ENCODE measurements at regions not wholly inside any gene's neighbourhood (a gene's known extent, or its start where the extent isn't known, plus 50 kb on each side); places are given as distances from the start of the nearest gene placed in this dataset.

DNA sequence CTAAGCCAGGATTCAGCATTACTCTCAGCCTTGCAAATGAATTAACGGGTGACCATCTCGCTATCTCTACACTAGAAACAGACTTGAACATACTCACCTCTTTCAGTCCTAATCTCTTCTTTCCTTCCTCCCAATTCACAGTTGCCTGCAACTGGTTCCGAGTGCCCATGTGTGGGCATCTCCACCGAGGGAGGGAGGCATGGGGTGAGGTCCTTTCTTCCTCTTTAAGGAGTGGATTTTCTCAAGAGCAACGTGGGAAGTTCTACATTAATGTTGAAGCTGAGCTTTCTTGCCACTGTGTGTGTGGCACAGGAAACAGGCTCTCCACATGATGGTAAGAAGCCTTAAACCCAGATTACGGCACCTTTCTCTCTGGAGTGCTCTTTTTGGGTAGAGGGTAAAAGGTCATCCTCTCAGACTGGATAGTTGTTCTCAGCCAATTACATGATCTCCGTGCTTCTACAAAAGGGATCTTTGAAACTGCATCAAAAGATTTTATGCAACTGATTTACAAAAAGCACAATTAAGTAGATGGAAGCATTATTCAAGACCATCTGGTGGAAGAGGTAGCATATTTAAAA is 286.8 kb upstream of the NR2F2 start:
- DNase-seq (no peak), ATAC-seq (ENCODE audit: insufficient read depth, low read depth) (no peak)
- Histone ChIP-seq H4K20me1 (ENCODE audit: insufficient read depth, low read length) (no peaks in the 10 kb centered on the region), H3K9me3 (ENCODE audit: insufficient read depth, low read length, severe bottlenecking) (no peaks in the 10 kb centered on the region), H3K4me1 (ENCODE audit: insufficient read depth, low read length) (no peaks in the 10 kb centered on the region), H3K4me2 (ENCODE audit: insufficient read depth, low read length) (no peak overlapping the region), H3K27me3 (ENCODE audit: insufficient read depth, low read length, poor library complexity) (peaks cover 20% of the 10 kb centered on the region), H3K27ac (ENCODE audit: low read length) (no peak overlapping the region), H3K36me3 (ENCODE audit: insufficient read depth, low read length) (no peaks in the 10 kb centered on the region), H2AFZ (ENCODE audit: low read depth, low read length) (no peak overlapping the region), H3K79me2 (ENCODE audit: insufficient read depth, low read length) (no peaks in the 10 kb centered on the region), H3K4me3 (ENCODE audit: low read depth in 1 of 2, low read length in 2 of 2) (no peak overlapping the region), H3K9ac (ENCODE audit: low read depth, low read length) (no peak overlapping the region)
- TF ChIP-seq, protein P1, sequence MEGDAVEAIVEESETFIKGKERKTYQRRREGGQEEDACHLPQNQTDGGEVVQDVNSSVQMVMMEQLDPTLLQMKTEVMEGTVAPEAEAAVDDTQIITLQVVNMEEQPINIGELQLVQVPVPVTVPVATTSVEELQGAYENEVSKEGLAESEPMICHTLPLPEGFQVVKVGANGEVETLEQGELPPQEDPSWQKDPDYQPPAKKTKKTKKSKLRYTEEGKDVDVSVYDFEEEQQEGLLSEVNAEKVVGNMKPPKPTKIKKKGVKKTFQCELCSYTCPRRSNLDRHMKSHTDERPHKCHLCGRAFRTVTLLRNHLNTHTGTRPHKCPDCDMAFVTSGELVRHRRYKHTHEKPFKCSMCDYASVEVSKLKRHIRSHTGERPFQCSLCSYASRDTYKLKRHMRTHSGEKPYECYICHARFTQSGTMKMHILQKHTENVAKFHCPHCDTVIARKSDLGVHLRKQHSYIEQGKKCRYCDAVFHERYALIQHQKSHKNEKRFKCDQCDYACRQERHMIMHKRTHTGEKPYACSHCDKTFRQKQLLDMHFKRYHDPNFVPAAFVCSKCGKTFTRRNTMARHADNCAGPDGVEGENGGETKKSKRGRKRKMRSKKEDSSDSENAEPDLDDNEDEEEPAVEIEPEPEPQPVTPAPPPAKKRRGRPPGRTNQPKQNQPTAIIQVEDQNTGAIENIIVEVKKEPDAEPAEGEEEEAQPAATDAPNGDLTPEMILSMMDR (IDR thresholded peaks at IDR 0.05; ENCODE audit: borderline replicate concordance, extremely low read depth, low read length, poor library complexity, severe bottlenecking) = no peak
- no peak for TF ChIP-seq EZH2 (IDR thresholded peaks at IDR 0.05; ENCODE audit: borderline replicate concordance, low read depth, low read length, severe bottlenecking)

DNA sequence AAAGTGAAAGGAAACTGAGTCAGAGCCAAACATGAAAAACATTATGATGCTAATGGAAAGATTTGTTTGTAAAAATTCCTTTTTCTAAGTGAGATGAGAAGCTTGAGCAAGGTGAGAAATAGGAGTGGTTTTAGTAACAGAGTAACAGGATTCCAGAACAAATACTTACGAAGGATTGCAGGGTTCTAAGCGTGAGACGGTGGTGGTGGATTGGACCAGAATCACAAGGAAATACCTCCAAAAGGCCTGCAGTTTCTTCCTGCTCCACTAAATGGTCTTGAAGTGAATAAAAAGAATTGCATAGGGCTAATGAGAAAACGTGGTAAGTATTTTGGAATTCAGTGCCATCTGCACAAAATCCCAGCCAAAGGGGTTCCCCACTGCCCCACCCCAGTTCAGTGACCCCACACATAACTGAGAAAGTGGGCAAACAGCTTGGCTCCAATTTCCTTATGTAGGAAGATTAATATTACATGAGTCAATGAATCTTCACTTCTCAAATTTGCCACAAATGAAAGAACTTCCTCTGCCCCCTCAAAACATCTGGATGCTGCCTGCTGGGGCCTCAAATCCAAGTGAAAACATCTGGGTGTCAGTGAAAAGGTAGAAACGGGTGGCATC is 283.8 kb upstream of the NR2F2 start:
- no peak for DNase-seq
- Histone ChIP-seq H4K20me1 (ENCODE audit: insufficient read depth, low read length) (no peaks in the 10 kb centered on the region), H3K27ac (ENCODE audit: low read length) (no peak overlapping the region), H3K4me2 (ENCODE audit: insufficient read depth, low read length) (no peak overlapping the region), H3K27me3 (ENCODE audit: insufficient read depth, low read length, poor library complexity) (peaks cover 27% of the 10 kb centered on the region), H3K4me1 (ENCODE audit: insufficient read depth, low read length) (no peaks in the 10 kb centered on the region), H3K9ac (ENCODE audit: low read depth, low read length) (no peak overlapping the region), H2AFZ (ENCODE audit: low read depth, low read length) (no peak overlapping the region), H3K9me3 (ENCODE audit: insufficient read depth, low read length, severe bottlenecking) (no peaks in the 10 kb centered on the region), H3K79me2 (ENCODE audit: insufficient read depth, low read length) (no peaks in the 10 kb centered on the region), H3K4me3 (ENCODE audit: low read depth in 1 of 2, low read length in 2 of 2) (no peak overlapping the region), H3K36me3 (ENCODE audit: insufficient read depth, low read length) (no peaks in the 10 kb centered on the region)
- no peak for ATAC-seq (ENCODE audit: insufficient read depth, low read depth)
- TF ChIP-seq EZH2 (IDR thresholded peaks at IDR 0.05; ENCODE audit: borderline replicate concordance, low read depth, low read length, severe bottlenecking) = no peak

DNA sequence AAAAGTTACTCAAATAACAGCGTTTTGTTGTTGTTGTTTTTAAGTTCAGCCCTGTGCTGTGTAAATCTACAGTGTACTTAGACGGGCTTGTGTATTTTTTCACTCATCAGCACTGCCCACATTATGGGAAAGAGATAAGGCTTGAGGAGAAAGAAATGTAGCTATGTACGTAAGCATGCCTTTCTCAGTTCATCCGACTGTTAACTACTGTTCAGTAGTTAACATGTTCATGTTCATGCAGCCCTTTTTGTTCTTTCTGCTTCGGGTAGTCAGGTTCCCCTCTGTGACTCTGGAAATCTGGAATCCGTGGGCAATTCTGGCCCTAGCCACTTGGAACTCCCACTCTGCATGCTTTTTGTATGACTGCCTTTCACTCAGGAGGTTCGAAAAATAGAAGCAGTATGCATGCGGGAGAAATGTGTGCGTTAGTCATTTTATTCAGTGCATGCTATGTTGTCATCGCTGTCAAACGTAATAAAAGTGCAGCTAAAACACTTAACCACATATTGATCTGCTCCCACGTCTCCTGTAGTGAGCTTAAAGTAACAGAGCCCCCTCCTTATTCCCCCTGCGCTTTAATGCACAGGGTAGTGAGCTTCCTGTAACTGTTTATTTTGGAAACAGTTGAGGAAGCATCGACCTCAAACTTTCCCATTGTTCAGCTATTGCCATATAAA is 283.1 kb upstream of the NR2F2 start:
- Histone ChIP-seq H2AFZ (ENCODE audit: low read depth, low read length) (no peak overlapping the region), H3K9ac (ENCODE audit: low read depth, low read length) (no peak overlapping the region), H3K9me3 (ENCODE audit: insufficient read depth, low read length, severe bottlenecking) (no peaks in the 10 kb centered on the region)

More for the DNA sequence above, 283.1 kb upstream of the NR2F2 start:
- ATAC-seq (ENCODE audit: insufficient read depth, low read depth) (no peak), DNase-seq (no peak)
- Histone ChIP-seq H3K27ac (ENCODE audit: low read length) (no peak overlapping the region), H4K20me1 (ENCODE audit: insufficient read depth, low read length) (no peaks in the 10 kb centered on the region), H3K27me3 (ENCODE audit: insufficient read depth, low read length, poor library complexity) (peaks cover 29% of the 10 kb centered on the region), H3K4me1 (ENCODE audit: insufficient read depth, low read length) (no peaks in the 10 kb centered on the region), H3K4me3 (ENCODE audit: low read depth in 1 of 2, low read length in 2 of 2) (no peak overlapping the region), H3K36me3 (ENCODE audit: insufficient read depth, low read length) (no peaks in the 10 kb centered on the region), H3K4me2 (ENCODE audit: insufficient read depth, low read length) (no peak overlapping the region), H3K79me2 (ENCODE audit: insufficient read depth, low read length) (no peaks in the 10 kb centered on the region)
- no peak for TF ChIP-seq EZH2 (IDR thresholded peaks at IDR 0.05; ENCODE audit: borderline replicate concordance, low read depth, low read length, severe bottlenecking)
- TF ChIP-seq, protein P1 (IDR thresholded peaks at IDR 0.05; ENCODE audit: borderline replicate concordance, extremely low read depth, low read length, poor library complexity, severe bottlenecking) = no peak
